HG03439 (cell line): ENCODE measurements at regions not wholly inside any gene's neighbourhood (a gene's known extent, or its start where the extent isn't known, plus 50 kb on each side); places are given as distances from the start of the nearest gene placed in this dataset.

Experiments
- ATAC-seq: cut with Tn5 transposase; IDR thresholded peaks from one replicate; pipeline ENCODE4 v1.9.1; 2021; ENCODE audit warnings: mild to moderate bottlenecking, moderate library complexity; ENCODE audit not compliant: unreplicated experiment

DNA sequence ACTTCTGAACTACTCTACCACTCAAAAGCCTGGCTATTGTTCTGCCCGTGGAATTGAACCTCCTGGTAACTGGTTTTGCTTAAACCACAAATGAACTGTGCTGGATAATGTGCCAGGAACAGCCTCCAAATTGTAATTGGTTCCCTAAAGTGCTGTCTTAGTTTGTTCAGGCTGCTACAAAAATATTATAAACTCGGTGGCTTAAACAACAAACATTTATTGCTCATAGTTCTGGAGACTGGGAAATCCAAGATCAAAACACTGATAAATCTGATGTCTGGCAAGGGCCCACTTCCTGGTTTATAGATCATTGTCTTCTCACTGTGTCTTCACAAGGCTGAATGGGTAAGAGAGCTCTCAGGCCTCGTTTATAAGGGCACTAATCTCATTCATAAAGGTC is 149.2 kb upstream of the NCKAP5 start:
- no peak for ATAC-seq

GRCh38 chr2:133718688-133719201 is 150.5 kb upstream of the NCKAP5 start:
- ATAC-seq = no peak

DNA sequence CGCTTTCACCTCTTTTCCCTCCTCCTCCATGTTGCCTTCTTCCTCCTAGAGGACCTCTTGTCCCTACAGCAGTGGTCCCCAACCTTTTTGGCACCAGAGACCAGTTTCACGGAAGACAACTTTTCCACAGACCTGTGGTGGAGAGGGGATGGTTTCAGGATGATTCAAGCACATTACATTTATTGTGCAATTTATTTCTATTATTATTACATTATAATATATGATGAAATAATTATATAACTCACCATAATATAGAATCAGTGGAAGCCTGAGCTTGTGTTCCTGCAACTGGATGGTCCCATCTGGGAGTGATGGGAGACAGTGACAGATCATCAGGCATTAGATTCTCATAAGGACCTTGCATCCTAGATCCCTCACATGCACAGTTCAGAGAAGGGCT is 152.2 kb upstream of the NCKAP5 start:
- no peak for ATAC-seq

DNA sequence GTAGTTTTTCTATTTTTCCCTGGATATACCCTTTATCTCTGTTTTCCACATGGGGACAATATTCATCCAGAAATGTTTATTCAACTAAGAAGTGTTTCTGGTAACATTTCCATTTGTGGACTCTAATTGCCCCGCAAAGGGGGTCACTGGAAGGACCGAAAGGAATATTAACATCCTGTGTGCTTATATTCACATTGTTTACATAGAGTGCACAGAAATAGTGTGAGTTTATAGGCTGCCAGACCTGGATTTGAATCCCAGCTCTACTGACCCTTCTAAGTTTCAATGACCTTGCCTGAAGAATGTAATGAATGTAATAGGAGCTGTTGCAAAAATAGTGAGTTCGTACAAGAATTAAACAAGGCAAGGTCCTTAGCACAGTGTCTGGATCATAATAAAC is 152.9 kb upstream of the NCKAP5 start:
- no peak for ATAC-seq

DNA sequence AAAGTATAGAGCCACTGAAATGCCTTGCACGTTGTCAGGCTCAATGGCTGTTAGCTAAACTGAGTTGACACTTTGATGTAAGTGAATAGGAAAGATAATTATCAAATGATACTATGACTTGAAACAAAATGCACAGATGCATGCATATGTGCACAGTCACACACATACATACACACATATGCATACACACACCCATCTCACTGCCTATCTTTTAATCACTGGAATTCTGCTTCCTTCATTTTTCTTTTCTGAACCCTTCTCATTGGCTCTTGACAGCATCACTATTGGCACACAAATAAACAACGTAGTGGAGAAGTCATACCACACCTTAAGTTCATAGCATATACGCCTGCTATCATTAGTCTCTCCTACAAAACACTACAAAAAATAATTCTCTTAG is 154.9 kb upstream of the NCKAP5 start:
- ATAC-seq = no peak

- ATAC-seq = no peak
Measured at GRCh38 chr2:133726973-133727372, 158.7 kb upstream of the NCKAP5 start.

GRCh38 chr2:133732059-133732458 is 163.8 kb upstream of the NCKAP5 start:
- ATAC-seq = no peak

- no peak for ATAC-seq
Measured at GRCh38 chr2:133732982-133733900, 165.0 kb upstream of the NCKAP5 start.

DNA sequence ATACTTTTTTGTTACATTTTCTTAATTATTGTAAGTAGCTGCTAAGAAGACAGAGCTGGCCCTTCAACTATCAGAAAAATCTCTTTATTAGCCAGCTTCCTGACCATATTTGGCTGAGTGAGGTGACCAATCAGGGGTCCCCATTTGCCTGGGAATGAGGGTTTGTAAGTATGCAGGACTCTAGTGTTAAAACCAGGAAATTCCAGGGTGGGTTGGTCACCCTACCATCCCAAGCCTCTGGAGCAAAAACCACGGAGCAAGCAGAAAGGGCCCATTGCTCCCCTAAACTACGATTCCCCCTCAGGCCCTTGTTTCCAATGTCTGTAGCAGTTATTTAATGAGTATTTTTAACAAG is 165.6 kb upstream of the NCKAP5 start:
- no peak for ATAC-seq

- ATAC-seq = no peak
Measured at GRCh38 chr2:133734716-133735495, 166.6 kb upstream of the NCKAP5 start.

GRCh38 chr2:133736674-133737073 is 168.4 kb upstream of the NCKAP5 start:
- ATAC-seq = no peak

DNA sequence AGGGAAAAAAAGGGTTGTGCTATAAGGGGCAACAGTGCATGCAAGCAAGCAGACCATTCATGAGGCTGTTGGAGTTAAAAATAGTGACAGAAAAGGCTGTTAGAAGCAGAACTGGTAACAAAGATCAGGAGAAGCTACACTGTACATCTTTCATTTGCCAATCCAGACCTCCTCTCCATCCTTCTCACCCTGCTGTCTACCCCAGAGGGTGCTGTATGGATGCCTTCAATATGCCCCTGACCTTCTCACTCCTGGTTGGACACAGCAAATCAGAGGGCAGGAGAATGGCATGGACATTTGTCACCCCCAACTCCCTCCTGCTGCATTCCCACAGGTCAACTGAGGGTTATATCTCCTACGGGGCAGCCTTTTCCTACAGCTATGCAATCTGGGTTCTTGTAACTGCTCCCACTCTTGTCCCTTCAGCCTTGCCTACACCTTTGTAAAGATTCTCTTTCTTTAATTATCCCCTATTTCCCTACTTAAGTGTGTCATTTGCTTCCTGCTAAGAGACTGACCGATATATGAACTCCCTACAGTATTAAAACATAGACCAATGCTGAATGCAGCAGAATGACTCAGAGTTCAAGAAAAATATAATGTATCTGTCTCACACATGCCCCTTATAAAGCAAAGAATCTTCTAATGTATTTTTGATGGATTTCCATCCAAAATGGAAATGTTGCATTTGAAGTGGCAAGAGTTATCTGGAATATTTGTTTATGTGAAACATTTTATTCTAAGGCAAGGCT is 169.2 kb upstream of the NCKAP5 start:
- no peak for ATAC-seq

DNA sequence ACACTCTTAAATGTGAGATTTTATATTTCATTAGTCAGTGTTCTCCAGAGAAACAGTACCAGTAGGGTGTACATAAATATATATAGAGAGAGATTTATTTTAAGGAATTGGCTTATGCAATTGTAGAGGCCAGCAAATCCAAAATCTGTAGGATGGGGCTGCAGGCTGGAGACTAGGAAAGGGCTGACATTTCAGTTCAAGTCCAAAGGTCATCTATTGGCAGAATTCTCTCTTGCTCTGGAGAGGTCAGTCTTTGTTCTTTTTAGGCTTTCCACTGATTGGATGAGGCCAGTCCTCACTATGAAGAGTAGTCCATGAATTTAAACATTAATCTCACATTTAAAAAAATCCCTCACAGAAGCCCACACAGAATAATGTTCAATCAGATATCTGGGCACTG is 170.8 kb upstream of the NCKAP5 start:
- ATAC-seq = no peak

GRCh38 chr2:133740500-133740899 is 172.2 kb upstream of the NCKAP5 start:
- ATAC-seq = no peak

DNA sequence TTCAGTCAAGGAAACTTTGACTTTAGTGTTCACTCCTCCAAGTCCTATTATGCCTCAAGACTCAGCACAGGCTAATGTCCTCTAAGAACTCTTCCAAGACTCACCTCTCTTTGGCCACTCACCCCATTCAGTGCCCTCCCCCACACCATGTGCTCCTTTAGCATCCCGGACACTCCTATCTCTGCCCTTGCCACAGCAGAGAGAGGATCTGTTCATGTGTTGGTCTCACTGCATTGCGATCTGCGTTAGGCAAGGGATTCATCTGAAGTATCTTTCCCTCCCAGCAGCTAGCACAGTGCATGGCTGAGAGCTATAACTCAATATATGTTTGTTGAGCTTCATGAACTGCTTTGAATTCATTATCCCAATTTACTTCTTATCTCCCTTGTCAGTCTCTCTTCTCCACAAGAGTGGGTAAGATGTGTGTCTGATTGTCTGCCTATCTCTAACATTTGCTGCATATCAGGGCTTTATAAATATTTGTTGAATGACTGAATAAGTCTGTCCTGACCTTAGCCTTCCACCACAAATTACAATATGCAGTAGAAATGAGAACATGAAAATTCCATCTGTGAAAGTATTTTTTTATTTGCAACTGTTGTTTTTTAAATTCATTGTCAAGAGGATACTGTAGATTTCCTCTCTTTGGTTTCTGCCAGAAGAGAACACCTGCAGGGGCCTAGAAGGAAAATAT is 179.9 kb upstream of the NCKAP5 start:
- ATAC-seq = no peak

DNA sequence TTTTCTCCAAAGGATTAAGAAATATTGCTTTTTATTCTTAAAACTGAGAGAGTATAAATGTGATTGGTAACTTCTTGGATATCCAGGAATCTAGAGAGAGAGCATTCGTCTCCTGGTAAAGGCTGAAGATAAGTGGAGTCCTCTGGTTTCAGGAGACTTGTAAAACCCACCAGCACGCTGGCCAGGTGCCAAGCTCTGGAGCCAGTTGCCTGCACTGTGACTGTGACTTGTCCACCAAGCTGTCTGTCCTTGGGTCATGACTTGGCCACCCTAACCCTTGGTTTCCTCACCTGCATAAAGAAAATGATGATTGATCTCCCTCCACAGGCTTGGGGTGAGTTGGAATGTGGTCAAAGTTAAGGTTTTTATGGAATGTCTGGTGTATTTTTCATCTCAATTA is 185.4 kb upstream of the NCKAP5 start:
- no peak for ATAC-seq

DNA sequence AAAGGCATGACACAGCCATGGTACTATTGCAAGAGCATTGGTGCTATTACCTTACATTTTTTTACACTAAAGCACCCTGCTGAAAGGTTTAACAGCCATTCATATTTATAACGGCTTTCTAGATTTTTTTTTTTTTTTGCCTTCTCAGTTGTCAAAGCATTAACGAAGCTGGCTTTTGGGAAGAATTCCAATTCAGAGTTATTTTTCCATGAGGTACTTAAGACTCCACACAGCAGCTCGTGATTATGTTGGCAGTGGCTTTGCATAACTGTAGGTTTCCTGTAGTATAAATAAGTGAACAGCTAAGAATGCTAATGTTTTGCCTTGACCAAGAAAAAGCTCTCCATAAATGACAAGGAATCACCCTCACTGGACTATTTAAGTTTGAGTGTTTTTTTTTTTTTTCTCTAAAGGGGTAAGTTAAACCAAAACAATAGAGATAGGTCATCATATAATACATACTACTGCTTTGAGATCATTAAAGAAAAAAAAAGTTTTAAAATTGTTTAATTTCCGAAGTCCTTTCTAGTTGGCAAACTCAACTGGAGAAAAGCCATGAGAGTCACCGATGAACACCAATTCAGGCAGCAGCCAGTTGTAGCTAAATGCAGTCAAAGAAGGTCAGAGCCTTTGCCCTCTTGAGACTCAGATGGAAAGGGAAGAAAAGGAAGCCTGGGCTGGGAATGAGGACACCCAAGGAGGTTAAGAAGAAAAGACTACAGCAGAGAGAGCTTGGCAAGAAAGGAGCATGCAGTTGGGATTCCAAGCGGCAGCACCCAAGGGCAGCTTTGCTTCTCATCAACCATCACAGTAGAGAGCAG is 187.4 kb upstream of the NCKAP5 start:
- ATAC-seq = no peak

DNA sequence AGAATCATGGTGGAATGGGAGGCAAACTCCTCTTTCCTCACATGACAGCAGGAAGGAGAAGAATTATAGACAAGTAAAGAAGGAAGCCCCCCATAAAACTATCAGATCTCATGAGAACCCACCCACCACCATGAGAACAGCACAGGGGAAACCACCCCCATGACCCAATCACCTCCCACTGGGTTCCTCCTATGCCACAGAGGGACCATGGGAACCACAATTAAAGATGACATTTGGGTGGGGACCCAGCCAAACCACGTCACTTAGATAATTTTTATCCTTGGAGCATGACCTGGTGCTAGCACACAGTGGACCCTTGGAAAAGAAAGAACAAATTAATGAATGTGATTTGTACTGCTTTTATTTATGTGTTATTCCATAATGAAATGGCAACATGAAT is 188.6 kb upstream of the NCKAP5 start:
- no peak for ATAC-seq

GRCh38 chr2:133760376-133760775 is 192.1 kb upstream of the NCKAP5 start:
- ATAC-seq = no peak

DNA sequence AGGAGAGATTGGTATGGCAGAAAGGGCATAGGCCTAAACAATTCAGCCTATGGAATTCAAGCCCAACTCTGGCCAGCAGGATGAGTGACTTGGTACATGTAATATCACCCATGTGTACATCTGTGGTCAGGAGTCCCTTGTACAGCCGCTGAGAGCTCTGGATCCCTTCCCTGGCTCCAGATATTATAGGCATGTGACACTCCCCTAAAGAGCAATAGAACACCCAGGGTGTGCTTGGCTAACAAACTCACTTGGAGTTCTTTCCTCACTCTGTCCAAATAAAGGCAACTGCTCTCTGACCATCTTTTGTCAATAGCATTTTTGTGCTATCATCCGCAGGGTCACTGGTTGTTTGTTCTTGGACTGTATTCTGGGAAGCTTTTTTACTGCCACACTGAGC is 197.4 kb upstream of the NCKAP5 start:
- ATAC-seq = no peak
